ENCODE measurements at regions not wholly inside any gene's neighbourhood (a gene's known extent, or its start where the extent isn't known, plus 50 kb on each side); places are given as distances from the start of the nearest gene placed in this dataset.
"Not testable (repeated sequence)": the region's sequence is repeated elsewhere in the genome, so short reads cannot be mapped to it uniquely, and the experiment has no call there.

- no peak for DNase-seq (ENCODE audit: low read depth)
Observed at GRCh38 chr7:24395512-24395911, 111.5 kb downstream of the NPY start.

- DNase-seq (ENCODE audit: low read depth), result not testable (repeated sequence)
Observed at GRCh38 chr7:24396387-24396786, 112.4 kb downstream of the NPY start.

GRCh38 chr7:24401628-24402593 lies 117.9 kb downstream of the NPY start:
- DNase-seq (ENCODE audit: low read depth), result no peak

- no peak for DNase-seq (ENCODE audit: low read depth)
Observed at GRCh38 chr7:24402655-24403054, 118.7 kb downstream of the NPY start.

GRCh38 chr7:24403557-24403956 lies 119.6 kb downstream of the NPY start:
- DNase-seq (ENCODE audit: low read depth), result no peak

GRCh38 chr7:24404315-24404714 lies 120.3 kb downstream of the NPY start:
- no peak for DNase-seq (ENCODE audit: low read depth)

GRCh38 chr7:24405002-24405401 lies 121.0 kb downstream of the NPY start:
- DNase-seq (ENCODE audit: low read depth), result no peak

- DNase-seq (ENCODE audit: low read depth), result no peak
Observed at GRCh38 chr7:24406053-24406788, 122.2 kb downstream of the NPY start.

- DNase-seq (ENCODE audit: low read depth), result no peak
Observed at GRCh38 chr7:24406789-24407299, 122.9 kb downstream of the NPY start.

- no peak for DNase-seq (ENCODE audit: low read depth)
Observed at GRCh38 chr7:24407965-24408364, 124.0 kb downstream of the NPY start.

GRCh38 chr7:24408798-24409430 lies 124.9 kb downstream of the NPY start:
- DNase-seq (ENCODE audit: low read depth), result no peak

GRCh38 chr7:24409431-24410024 lies 125.5 kb downstream of the NPY start:
- DNase-seq (ENCODE audit: low read depth), result no peak

GRCh38 chr7:24411226-24411625 lies 127.2 kb downstream of the NPY start:
- DNase-seq (ENCODE audit: low read depth), result no peak

- DNase-seq (ENCODE audit: low read depth), result no peak
Observed at GRCh38 chr7:24417526-24418120, 133.6 kb downstream of the NPY start.

- no peak for DNase-seq (ENCODE audit: low read depth)
Observed at GRCh38 chr7:24419077-24419476, 135.1 kb downstream of the NPY start.

GRCh38 chr7:24419511-24419910 lies 135.5 kb downstream of the NPY start:
- no peak for DNase-seq (ENCODE audit: low read depth)

- DNase-seq (ENCODE audit: low read depth), result no peak
Observed at GRCh38 chr7:24422441-24423010, 138.5 kb downstream of the NPY start.

- DNase-seq (ENCODE audit: low read depth), result no peak
Observed at GRCh38 chr7:24425664-24426063, 141.7 kb downstream of the NPY start.

- no peak for DNase-seq (ENCODE audit: low read depth)
Observed at GRCh38 chr7:24427048-24427447, 143.1 kb downstream of the NPY start.

- no peak for DNase-seq (ENCODE audit: low read depth)
Observed at GRCh38 chr7:24428676-24429075, 144.6 kb upstream of the PALS2 start.

GRCh38 chr7:24432677-24433076 lies 140.6 kb upstream of the PALS2 start:
- no peak for DNase-seq (ENCODE audit: low read depth)

All from GM04503 (cell line).